GM19099 (cell line): ENCODE measurements at regions not wholly inside any gene's neighbourhood (a gene's known extent, or its start where the extent isn't known, plus 50 kb on each side); places are given as distances from the start of the nearest gene placed in this dataset.

ENCODE experiments used
- POLR2A ChIP-seq: IDR thresholded peaks from 3 replicates; pipeline ENCODE4 v1.6.1; 2011; ENCODE audit warnings: low read depth; ENCODE audit not compliant: insufficient read length; ENCODE audit errors: extremely low read depth

- TF ChIP-seq POLR2A: no peak
Observed at GRCh38 chr13:104074326-104074725, 1008.1 kb upstream of the SLC10A2 start.

DNA sequence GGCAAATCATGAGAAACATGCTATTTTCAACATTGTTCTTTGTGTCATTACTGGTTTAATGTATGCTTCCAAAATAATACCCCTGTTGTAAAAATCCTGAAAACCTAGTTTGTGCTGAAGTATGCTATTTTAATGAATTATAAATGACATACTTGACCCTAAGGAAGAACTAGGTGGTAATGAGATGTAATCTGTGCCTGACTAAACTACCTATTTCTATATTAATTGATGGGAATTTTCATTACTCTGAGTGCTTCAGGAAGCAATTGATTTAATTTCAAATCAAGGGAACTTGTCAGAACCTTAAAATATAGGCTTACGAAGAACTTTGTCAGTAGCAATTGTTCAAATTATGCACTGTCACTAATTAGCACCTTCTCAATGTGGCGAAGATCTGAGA is 1005.6 kb upstream of the SLC10A2 start:
- no peak for TF ChIP-seq POLR2A

DNA sequence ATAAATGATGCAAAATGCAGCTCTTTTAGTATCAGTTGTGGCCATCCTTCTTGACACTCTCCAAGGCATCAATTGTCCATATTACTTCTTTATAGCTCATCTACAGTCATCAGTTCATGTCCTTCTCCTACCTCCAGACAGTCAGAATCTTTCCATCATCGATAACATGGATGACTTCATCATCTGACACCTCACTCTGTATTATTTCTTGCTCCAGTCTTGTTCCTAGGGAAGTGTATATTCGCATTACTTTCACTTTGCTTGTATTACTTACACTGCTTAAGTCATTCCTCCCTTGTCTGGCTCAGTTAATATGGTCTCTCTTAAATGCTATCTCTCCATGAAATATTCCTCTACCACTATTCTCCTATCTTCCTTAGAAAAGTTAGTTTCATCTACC is 999.1 kb upstream of the SLC10A2 start:
- no peak for TF ChIP-seq POLR2A

- no peak for TF ChIP-seq POLR2A
Observed at GRCh38 chr13:104057861-104058260, 991.6 kb upstream of the SLC10A2 start.

DNA sequence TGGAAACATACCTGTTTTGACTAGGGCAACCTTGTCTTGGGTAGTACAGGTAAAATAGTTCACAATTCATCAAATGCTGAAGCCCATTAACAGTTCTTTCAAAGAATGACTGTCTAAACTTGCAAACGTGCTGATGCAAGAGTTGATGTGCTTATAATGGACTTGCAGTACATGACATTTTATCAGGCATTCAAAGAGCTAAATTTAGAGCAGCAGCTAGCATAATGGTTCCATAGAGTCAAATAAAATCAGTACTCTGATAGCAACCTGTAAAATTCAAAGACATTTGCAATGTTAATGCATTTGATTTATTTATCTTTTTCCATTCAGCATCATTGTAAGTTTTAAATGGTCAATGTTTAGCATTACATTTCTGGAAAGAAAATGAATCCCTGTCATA is 979.7 kb upstream of the SLC10A2 start:
- TF ChIP-seq POLR2A: no peak

DNA sequence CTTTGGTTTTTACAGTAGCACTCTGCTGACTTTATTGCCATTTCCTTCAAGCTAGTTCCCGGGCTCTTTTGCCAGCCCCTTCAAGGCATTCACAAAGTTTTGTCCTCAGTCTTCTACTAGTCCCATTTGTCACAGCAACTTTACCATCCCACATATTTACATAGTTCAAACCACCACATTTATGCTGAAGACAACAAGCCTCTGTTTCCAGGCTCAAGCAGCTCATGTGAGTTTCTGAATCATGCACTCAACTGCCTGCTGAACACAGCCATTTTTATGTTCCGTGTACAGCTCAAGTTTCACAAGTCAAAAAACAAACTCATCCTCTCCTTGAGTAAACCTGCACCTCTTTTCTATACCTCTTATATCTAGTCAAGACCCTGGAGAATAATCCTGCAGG is 977.0 kb upstream of the SLC10A2 start:
- TF ChIP-seq POLR2A: no peak

- TF ChIP-seq POLR2A: no peak
Observed at GRCh38 chr13:104034891-104035290, 968.7 kb upstream of the SLC10A2 start.

- no peak for TF ChIP-seq POLR2A
Observed at GRCh38 chr13:104025303-104025702, 959.1 kb upstream of the SLC10A2 start.

DNA sequence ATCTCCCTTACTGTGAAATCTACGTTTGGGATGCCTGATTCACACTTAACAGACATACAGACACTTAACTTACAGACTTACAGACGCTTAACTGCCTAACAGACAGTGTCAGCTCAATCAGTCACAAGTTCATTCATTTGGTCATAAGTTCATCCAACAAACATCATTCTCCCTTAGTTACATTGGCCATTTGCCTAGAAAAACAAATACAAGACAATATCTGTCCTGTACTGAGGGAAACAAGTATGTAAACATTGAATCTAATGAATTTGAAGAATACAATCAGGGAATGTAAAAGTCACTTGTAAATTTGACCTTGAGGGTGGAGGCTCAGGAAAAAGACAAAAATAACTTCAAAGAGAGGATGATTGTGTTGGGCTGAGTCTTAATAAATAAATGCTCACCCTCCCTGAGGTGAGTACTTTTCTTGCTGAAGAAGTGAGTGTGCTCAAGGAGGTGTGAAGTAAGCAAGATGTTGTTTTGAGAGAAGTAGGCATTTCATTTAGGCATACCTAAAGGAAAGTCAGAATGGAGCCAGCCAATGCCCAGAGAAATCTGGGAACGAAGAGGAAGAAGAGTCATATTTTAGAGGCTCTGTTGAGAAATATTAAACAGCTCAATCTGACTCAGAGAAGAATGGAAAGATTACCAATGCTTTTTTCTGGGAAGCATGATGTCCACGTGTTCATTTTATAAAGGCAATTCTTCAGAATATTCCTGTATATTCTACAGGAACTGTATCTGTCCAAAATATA is 958.4 kb upstream of the SLC10A2 start:
- TF ChIP-seq POLR2A: no peak

DNA sequence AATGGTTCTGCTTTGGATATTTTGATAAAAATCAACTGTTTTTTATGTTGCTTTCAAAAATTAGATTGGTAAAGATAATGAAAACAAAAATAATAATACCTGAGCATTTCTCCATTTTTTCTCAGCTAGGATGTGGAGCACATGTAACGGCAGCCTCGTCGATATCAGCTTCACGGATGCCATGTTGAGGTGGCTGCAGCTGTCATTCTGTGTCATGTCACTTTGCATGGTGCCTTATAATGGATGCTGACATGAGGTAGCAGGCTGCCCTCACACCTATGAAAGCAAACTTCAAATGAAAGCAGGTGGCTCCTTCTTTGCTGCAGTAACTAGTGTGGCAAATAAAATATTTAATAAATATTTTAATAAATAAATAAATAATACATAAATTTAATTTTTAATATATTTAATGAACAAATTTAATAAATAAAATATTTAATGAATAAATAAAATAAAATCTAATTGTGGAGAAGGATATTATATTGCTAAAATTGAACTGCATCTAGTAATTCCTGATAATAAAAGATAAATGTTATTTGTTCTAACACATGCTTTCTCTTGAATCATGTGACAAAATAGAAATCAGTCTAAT is 955.7 kb upstream of the SLC10A2 start:
- no peak for TF ChIP-seq POLR2A

DNA sequence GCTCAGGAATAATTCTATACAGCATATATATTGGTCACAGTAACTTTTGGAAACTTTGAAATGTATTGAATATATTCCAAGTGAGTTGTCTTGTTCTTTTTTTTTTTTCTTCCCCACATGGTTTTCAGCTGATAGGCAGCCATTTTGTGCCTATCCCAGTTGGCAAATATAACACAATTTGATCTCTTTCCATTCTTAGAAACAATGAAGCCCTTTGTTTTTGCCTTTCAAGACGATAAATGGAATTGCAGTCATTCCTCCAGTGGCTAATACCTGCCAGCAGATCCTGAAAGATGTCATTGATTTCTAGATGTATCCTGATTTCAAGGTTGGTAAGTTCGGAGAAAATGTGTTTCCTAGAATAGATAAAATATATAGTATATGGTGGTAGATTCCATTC is 951.1 kb upstream of the SLC10A2 start:
- no peak for TF ChIP-seq POLR2A

DNA sequence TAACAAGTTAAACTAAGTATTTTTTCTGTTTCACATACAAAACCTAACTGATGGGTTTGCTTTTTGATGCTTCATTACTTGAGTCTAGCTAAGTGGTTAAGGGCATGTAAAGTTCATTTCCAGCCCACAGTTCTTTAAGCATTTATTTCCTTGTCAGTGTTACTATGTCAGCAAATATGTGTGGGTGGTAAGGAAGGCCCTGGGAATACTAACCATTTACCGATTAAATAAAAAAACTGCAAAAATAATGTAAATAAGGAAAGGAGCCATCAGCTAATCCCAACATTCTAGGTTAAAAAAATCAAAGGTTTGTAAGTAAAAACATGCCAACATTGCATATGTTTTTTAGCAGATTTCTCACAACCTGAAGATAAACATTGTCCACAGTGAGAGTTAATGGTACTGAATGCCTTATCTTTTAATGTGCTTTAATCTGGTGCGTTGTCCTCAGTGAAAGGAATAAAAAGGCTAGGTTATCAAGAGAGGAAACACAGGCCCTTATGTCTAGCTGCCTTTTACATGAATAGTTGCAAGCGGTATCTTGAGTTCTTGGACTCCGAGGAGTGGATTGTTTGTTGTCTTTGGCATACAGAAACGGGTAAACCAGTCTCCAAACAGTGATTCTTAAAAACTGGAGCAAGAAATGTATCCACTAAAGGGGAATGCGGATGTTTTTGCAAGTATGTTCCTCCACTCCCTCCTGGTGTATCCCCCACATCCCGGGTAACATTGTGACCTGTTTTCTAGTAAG is 949.6 kb upstream of the SLC10A2 start:
- TF ChIP-seq POLR2A: no peak

GRCh38 chr13:104014803-104015645 is 948.8 kb upstream of the SLC10A2 start:
- TF ChIP-seq POLR2A: no peak

DNA sequence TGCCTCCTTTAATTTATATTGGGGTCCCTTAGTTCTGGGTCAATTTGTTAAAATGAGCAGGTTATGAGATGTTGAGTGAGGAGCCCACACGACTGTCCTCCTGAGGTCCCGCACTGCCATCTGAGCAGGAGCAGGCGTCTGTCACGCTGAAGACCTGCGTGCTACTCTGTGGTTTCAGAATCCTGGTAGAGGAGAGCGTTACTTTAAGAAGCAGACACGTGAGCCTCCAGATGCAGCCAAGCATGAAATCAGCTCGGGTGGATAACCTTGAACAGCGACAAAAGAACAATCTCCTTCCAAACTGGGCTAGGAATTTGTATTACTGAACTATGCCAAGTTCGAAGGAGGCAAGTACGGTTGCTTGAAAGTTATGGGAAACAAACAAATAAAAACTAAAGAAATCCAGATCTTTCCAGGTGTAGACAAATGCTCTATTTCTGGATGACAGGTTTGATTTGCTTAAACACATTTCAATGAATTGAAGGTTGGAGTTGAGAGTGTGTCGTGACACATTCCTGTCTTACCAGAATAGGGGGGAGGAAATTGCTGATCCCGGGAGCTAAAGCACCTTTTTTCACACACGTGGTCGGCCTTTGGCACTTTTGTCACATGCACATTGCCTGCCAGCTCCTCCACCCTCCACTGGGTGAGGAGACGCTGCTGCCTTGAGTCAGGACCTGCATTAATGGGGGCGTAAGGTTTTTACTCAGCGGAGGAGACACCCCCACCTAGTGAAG is 945.5 kb upstream of the SLC10A2 start:
- TF ChIP-seq POLR2A: no peak
